Keratinocyte (primary cell): ENCODE measurements at regions not wholly inside any gene's neighbourhood (a gene's known extent, or its start where the extent isn't known, plus 50 kb on each side); places are given as distances from the start of the nearest gene placed in this dataset.

Experiments used
- DNase-seq: peaks from one replicate; pipeline ENCODE4 v3.0.0-alpha.2; 2011; ENCODE audit warnings: low read depth, missing footprints, low spot score
- FAIRE-seq: peaks from 2 replicates; lab custom pipeline; 2011; peaks lifted over from hg19 to GRCh38; lab: Jason Lieb, UNC
- H2AFZ ChIP-seq: 2 replicates; pipeline ENCODE4 v1.6.0; 2012; ENCODE audit warnings: low read length, control low read depth, inconsistent platforms; ENCODE audit not compliant: control insufficient read depth
- H3K27ac ChIP-seq: 2 replicates; pipeline ENCODE4 v1.5.1; 2011; ENCODE audit warnings: low read length; ENCODE audit not compliant: control insufficient read depth, insufficient read depth
- H3K27me3 ChIP-seq: 3 replicates; pipeline ENCODE4 v1.6.0; 2011; ENCODE audit warnings: low read length; ENCODE audit not compliant: control insufficient read depth, insufficient read depth; ENCODE audit errors: extremely low read depth
- H3K36me3 ChIP-seq, 2 experiments: 2 replicates in 1 of 2; 3 replicates in 1 of 2; pipeline ENCODE4 v1.5.1; 2011; ENCODE audit warnings: low read length in 2 of 2, mild to moderate bottlenecking in 1 of 2; ENCODE audit not compliant: control insufficient read depth in 2 of 2, insufficient read depth in 2 of 2; ENCODE audit errors: extremely low read depth in 1 of 2
- H3K4me1 ChIP-seq: 3 replicates; pipeline ENCODE4 v1.5.1; 2011; ENCODE audit warnings: low read length; ENCODE audit not compliant: control insufficient read depth, insufficient read depth; ENCODE audit errors: extremely low read depth
- H3K4me2 ChIP-seq: 3 replicates; pipeline ENCODE4 v1.6.0; 2011; ENCODE audit warnings: low read depth, low read length; ENCODE audit not compliant: control insufficient read depth, insufficient read depth; ENCODE audit errors: extremely low read depth
- H3K4me3 ChIP-seq, 3 experiments: fragments of 200-600 bp in 1 of 3; sonication (generic) in 1 of 3; 2 replicates in 2 of 3; 3 replicates in 1 of 3; pipeline ENCODE4 v1.5.1; 2011 to 2016; ENCODE audit warnings: low read length in 3 of 3, mild to moderate bottlenecking in 3 of 3, control low read depth in 2 of 3, inconsistent platforms in 1 of 3, low read depth in 1 of 3, mixed read lengths in 1 of 3, mixed run types in 1 of 3, moderate library complexity in 1 of 3; ENCODE audit not compliant: control insufficient read depth in 2 of 3, insufficient read depth in 2 of 3; ENCODE audit errors: extremely low read depth in 1 of 3
- H3K79me2 ChIP-seq: 2 replicates; pipeline ENCODE4 v1.6.0; 2012; ENCODE audit warnings: low read length; ENCODE audit not compliant: control insufficient read depth, insufficient read depth
- H3K9ac ChIP-seq: 3 replicates; pipeline ENCODE4 v1.6.0; 2011; ENCODE audit warnings: low read length; ENCODE audit not compliant: control insufficient read depth, insufficient read depth; ENCODE audit errors: extremely low read depth
- H3K9me1 ChIP-seq: 3 replicates; pipeline ENCODE4 v1.6.0; 2011; ENCODE audit warnings: low read length; ENCODE audit not compliant: control insufficient read depth, insufficient read depth; ENCODE audit errors: extremely low read depth
- H3K9me3 ChIP-seq: 2 replicates; pipeline ENCODE4 v1.5.1; 2012; ENCODE audit warnings: low read depth, low read length; ENCODE audit not compliant: control insufficient read depth
- H4K20me1 ChIP-seq: 3 replicates; pipeline ENCODE4 v1.6.0; 2011; ENCODE audit warnings: low read length; ENCODE audit not compliant: control insufficient read depth, insufficient read depth; ENCODE audit errors: extremely low read depth
- CTCF ChIP-seq, 3 experiments: IDR thresholded peaks in 1 of 3; conservative IDR thresholded peaks in 1 of 3; optimal IDR thresholded peaks in 1 of 3; 2 replicates in 2 of 3; 3 replicates in 1 of 3; pipeline versions ENCODE3 to v1.5.1; 2011; ENCODE audit warnings: low read length in 3 of 3, mild to moderate bottlenecking in 3 of 3, moderate library complexity in 2 of 3, control low read depth in 1 of 3, inconsistent platforms in 1 of 3; ENCODE audit not compliant: insufficient read depth in 2 of 3; ENCODE audit errors: extremely low read depth in 1 of 3
- EZH2 ChIP-seq: IDR thresholded peaks from one replicate; pipeline ENCODE4 v1.6.1; 2012; ENCODE audit warnings: inconsistent platforms, mild to moderate bottlenecking, low read length, moderate library complexity
- dilution Hi-C: fragments of 300-500 bp; cut with MboI; formaldehyde crosslinking; loops from one replicate; pipeline ENCODE4 v1.7.0; 2020; ENCODE audit warnings: low sequenced_read_pairs; ENCODE audit not compliant: extremely low pct_ligation_motif_present

GRCh38 chr10:36202881-36203280 lies 560.8 kb upstream of the FZD8 start:
- Histone ChIP-seq H3K9me1 (no peaks in the 10 kb centered on the region), H3K4me1 (no peaks in the 10 kb centered on the region), H3K79me2 (no peaks in the 10 kb centered on the region), H3K27ac (no peak overlapping the region), H3K4me2 (no peak overlapping the region), H3K9ac (no peak overlapping the region), H3K36me3 (no peaks in the 10 kb centered on the region), H4K20me1 (no peaks in the 10 kb centered on the region), H3K4me3 (no peak overlapping the region), H3K27me3 (no peaks in the 10 kb centered on the region), H2AFZ (no peak overlapping the region), H3K9me3 (no peaks in the 10 kb centered on the region)
- DNase-seq (no peak), FAIRE-seq (no peak)
- TF ChIP-seq EZH2 = no peak
- no peak for TF ChIP-seq CTCF (optimal IDR thresholded peaks at IDR 0.05 in 1 of 3, IDR thresholded peaks at IDR 0.05 in 1 of 3, conservative IDR thresholded peaks at IDR 0.05 in 1 of 3; ENCODE audit: extremely low read depth in 1 of 3, insufficient read depth in 2 of 3, low read length in 3 of 3)
- dilution Hi-C loops = no loop called here

DNA sequence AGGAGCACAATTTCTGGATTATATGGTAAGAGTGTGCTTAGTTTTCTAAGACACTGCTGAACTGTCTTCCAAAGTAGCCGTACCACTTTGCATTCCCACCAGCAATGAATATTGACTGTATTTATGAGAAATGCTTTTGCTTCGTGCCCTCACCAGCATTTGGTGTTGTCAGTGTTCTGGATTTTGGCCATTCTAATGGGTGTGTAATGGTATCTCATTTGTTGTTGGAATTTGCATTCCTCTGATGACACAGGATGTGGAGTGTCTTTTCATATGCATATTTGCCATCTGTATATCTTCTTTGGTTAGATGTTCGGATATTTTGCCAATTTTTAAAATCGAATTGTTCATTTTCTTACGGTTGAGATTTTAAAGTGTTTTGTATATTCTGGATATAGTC lies 558.5 kb upstream of the FZD8 start:
- no peaks in the 10 kb centered on the region for H3K36me3 ChIP-seq
- H3K4me1 ChIP-seq = no peaks in the 10 kb centered on the region
- dilution Hi-C loops = no loop called here
- no peak for TF ChIP-seq CTCF (optimal IDR thresholded peaks at IDR 0.05 in 1 of 3, IDR thresholded peaks at IDR 0.05 in 1 of 3, conservative IDR thresholded peaks at IDR 0.05 in 1 of 3; ENCODE audit: extremely low read depth in 1 of 3, insufficient read depth in 2 of 3, low read length in 3 of 3)
- no peak for TF ChIP-seq EZH2
- no peak overlapping the region for H2AFZ ChIP-seq
- no peak for DNase-seq
- H3K9me1 ChIP-seq = no peaks in the 10 kb centered on the region
- no peak overlapping the region for H3K4me2 ChIP-seq
- H3K4me3 ChIP-seq = no peak overlapping the region
- no peak for FAIRE-seq
- H3K27me3 ChIP-seq = no peaks in the 10 kb centered on the region
- H3K27ac ChIP-seq = no peak overlapping the region
- no peak overlapping the region for H3K9ac ChIP-seq
- H4K20me1 ChIP-seq = no peaks in the 10 kb centered on the region
- no peaks in the 10 kb centered on the region for H3K9me3 ChIP-seq
- H3K79me2 ChIP-seq = no peaks in the 10 kb centered on the region
